NCI-H524 treated with DMSO at 0.1 percent for 48 hours (cell line): ENCODE measurements at regions not wholly inside any gene's neighbourhood (a gene's known extent, or its start where the extent isn't known, plus 50 kb on each side); places are given as distances from the start of the nearest gene placed in this dataset.
A peak's percentile ranks its signal among the peaks of the same experiment; 100 is the strongest.

Experiments
- DNase-seq: peaks from one replicate; lab custom pipeline; 2025; lab: John Stamatoyannopoulos, UW

DNA sequence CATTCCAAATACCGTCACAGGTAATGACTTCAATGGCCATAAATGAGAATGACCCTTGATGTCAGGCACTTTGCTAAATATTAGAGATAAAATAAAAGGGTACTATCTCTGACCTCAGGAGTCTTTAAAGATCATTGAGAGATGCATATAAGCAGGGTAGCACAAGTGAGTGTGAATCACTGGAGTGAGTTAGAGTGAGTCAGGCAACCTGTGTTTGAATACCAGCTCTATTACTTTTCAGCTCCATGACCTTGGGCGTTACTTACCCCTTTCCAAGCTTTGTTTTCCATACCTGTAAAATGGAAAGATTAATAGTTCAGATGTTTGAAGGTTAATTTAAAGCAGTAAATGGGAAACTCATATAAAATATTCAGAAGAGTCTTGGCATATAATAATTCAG is 1058.0 kb upstream of the ADGRL4 start:
- DNase-seq, result no peak

DNA sequence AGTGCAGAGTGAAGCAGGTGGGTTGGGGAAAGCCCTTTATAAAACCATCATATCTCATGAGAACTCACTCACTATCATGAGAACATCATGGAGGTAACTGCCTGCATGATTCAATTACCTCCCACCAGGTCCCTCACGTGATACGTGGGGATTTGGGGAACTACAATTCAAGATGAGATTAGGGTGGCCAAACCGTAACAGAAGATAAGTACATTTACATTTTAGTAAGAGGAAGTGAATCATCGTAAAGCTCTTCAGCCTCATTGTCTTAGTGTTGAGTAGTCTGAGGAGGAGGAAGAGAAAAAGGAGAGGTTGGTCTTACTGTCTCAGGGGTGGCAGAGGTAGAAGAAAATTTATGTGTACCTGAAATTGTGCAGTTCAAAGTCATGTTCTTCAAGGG is 1053.4 kb upstream of the ADGRL4 start:
- no peak for DNase-seq

DNA sequence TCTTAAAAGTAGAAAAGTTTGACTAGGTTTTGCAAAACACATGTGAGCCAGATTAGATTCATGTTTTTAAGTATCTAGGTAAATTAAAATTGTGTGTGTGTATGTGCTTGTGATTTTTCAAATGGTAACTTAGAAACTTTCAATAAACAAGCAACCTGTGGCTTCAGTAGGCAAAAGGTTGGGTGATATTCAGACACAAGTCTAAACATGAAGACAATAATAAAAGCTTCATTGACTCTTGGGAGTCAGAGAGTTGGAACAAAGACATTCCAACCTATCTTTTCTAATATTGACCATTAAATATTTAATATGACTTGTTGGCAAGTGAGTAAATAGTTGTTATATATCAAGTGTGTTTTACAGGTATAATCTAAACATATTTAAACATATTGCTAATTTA is 1049.6 kb upstream of the ADGRL4 start:
- no peak for DNase-seq

DNA sequence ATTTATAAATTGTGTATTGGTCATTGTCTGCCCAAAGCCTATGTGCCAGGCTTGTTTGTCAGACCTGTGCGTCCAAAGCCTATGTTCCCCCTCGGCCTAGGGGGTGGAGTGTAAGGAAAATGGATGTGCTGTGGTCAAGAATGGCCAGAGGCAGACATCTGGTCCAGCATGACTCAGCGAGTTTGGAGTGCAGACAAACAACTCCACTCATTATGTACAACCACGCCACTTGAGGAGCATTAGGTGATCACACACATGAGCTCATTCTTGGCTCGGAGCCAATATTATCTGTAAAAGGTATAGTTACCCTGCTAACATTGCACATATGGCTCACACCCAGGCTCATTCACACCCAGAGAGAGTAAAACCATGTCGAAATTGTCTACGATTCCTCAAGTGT is 1047.6 kb upstream of the ADGRL4 start:
- peak; percentile 92 for DNase-seq

DNA sequence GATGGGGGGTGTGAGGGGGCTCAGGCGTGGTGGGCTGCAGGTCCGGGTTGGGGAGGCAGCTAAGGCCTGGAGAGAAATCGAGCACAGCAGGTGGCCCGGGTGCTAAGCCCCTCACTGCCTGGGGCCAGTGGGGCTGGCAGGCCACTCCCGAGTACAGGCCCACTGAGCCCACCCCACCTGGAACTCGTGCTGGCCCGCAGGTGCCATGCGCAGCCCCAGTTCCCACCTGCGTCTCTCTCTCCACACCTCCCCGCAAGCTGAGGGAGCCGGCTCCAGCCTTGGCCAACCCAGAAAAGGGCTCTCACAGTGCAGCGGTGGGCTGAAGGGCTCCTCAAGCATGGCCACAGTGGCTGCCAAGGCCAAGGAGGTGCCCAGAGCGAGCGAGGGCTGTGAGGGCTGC is 1047.1 kb upstream of the ADGRL4 start:
- no peak for DNase-seq

DNA sequence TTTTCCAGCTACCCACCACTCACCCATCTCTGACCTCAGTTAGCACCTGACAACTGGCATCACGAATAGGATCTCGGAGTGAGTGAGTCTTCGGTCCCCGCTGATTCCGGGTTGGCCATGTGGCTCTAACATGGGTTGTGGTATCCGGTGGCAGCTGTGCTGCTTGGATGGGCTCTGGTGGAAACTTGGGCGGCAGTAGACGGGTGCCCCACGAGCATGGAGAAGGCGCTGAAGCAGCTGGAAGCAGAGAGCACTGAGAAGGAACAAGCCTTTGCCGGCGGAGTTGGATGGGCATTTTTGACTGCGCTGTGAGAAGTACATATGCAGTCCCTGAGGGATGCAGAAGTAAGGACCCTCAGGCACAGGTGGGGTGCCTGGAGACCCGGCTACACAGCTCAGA is 1044.0 kb upstream of the ADGRL4 start:
- no peak for DNase-seq

DNA sequence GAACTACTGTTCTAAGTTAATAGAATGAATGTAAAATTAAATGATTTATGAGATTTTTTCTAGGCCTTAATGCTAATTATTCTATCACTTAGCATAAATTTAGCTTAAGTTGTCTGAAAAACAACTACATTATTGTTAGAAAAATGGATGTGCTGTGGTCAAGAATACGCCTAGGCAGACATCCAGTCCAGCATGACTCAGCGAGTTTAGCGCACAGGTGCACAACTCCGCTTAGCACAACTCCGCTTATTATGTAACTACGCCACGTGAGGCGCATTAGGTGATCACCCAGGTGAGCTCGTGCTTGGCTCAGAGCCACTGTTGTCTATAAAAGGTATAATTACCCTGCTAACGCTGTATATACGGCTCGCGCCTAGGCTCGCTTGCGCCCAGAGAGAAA is 1043.6 kb upstream of the ADGRL4 start:
- DNase-seq, result no peak

DNA sequence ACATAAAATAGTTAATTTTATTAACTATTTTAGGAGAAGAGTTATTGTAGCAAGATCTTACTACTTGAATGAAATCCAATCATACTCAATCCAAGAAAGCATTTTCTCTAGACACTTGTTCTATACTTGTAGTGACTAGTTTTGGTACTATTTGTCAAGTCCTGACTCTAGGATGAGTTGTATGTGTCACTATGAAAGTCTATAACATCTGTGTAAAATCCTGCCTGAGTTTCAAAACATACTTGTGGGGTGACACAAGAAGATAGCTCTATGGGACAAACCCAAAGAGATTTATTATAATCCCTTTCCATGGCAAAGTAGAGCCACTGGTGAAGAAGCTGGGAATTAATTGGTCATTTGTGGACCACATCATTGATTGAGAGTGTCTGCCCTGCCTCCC is 1042.2 kb upstream of the ADGRL4 start:
- DNase-seq, result no peak

DNA sequence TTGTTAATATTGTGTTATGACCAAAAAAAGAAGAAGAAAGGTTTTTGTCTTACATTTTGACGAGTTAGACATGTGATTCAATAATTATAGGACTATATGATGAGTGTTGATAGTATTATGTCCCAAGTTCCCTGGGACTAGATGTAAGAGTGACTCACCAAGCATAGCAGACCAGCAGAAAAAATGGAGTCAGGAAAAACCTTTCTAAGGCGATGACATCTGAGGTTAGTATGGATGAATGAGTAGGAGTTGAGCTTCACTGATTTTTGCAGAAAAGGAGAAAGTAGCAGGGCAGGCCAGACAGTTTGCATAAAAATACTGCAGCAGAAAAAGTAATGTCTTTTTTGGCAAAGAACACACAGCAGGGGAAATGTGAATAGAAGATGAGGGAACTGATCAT is 1041.3 kb upstream of the ADGRL4 start:
- no peak for DNase-seq

DNA sequence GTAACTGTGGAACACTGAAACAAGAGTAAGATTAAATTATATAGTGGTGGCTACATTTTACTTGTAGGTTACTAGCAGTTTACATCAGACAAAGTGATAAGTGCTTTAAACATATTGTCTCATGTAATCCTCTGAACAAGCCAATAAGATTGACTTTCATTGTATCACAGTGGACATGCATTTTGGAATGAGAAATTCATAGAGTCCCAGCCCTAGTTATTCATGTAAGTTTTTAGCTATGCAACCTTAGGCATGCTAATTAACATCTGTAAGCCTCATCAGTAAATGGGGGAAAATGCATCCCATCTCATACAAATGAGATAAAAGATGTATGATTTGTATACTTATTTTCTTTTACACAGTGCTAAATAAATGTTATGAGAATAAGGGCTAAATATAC is 1038.1 kb upstream of the ADGRL4 start:
- DNase-seq, result no peak

DNA sequence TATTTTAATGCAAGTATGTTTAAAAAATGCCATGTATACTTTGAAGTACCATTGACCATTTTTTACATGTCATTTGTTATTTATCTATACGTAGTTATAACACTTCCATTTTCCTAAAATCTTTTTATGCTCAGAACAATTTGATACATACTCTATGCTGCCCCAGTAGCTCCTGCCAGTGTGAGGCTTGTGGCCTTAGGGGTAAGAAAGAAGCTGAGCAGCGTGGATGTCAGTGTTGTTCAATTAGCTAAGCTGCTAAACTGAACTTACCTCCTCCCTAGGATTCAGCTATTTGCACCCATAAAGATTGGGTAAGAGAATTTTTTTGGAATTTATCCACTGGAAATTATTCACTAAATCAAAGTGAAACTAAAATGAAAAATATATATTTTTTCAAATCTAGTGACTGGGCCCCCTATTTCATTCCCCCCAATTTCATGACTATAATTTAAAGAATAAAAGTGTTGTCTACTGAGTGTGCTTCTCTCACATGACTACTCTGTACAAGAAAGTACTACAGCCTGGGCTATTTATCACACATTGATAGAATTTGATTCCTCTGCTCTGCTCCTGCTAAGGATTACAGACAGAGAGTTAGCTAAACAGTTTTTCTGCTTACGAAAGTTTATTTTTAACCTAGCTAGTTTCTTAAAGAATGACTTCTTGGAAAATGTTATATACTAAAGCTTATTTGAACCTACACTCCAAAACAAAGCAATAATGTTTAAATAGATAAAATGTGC is 1030.3 kb upstream of the ADGRL4 start:
- no peak for DNase-seq

DNA sequence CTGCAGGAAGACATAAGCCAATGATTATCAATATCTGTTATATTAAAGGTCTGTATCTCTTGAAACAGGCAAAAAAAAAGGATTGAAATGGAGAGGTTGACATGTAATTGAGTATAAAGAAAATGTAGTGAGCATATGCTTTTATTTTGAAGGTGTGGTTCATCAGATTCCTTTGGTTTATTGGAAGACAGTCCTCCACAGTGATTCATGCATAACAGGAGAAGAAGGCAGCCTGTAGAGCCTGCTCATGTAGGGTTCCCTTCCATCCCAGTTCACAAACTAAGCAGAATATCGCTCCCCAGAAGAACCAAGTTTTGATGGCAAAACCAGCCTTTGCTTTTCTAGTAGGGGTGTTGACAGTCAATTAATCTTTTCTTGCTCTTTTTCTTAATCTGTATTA is 1016.8 kb upstream of the ADGRL4 start:
- DNase-seq, result no peak

DNA sequence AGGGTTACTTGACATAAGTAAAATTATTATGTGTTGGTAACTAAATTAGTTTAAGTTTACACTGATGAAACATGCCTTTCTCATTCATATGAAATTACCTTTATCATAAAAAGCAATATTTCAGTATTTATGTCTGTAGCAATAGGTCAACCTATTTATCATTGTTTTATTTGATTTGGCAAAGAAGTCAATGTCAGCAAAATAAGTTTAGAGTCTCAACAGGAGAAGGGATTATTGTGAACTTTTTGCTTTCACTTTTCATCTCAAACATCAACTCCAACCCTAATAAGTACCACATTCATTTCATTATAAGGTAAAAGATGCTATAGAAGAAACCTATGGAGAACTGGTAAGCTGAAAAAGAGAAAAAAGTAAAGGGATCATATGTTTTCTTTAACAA is 1015.4 kb upstream of the ADGRL4 start:
- DNase-seq, result no peak

DNA sequence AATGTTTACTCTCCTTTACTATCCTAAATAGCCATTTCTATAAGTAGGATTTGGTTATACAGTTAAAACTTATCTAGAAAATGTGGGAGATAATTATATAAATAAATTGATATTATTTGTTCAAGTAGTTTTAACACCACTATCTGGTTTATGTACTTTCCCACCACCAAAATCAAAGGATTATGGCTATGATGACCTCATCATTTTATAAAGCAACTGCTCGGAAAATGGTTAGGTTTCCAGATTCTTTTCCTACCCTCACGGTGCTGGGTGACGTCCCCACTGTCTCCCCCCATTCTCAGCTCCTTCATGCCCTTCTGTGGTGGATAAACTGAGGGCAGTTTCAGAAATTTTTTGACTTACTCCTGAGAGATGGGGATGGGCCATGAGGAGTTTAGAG is 1011.8 kb upstream of the ADGRL4 start:
- DNase-seq, result no peak

DNA sequence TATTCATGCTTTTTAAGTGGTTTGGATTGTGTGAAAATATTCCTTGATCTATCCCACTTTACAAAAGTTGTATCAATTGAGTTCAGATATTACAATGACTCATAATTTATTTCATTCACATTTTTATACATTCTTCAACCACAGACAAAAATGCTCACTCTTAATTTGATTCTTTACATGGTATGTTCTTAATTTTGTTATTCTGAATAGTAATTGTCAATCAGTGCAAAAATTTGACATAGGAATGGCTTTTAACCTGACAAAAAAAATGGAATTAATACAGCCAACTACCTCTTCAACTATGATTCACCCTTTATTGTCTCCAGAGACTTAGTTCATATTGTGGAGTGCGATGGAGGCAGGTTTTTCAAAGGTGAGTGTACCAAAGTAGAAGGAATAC is 1002.4 kb upstream of the ADGRL4 start:
- DNase-seq, result no peak

DNA sequence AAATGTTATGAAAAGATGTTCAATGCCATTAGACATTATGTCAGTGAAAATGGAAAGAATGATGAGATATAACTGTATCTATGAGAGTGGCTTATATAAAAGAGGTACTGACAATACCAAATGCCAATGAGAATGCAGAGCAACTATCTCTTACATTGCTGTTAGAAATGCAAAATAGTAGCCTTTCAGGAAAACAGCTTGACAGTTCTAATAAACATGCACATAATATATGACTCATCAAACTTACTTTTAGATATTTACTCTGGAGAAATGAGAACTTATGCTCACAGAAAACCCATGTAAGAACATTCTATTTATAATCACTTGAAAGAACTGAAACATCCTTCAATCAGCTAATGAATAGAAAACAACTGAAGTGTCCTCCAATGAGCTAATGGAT is 996.7 kb upstream of the ADGRL4 start:
- no peak for DNase-seq

DNA sequence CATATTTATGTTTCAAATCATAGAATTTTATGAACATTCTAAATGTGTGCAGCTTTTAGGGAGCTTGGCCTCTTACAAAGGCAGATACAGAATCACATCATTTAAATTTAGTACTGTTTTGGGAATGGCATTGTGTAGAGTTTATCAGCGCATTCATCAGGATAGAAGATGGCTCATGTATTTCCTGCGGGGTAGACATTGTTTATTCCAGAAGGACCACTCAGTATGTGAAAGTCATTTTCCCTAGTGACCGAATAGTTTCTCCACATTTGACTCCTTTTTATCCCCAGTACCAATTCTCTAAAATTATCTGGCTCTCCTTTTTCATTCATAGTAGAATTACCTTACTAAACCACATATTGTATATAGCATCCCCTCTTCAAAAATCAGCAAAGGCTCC is 981.9 kb upstream of the ADGRL4 start:
- DNase-seq, result no peak

DNA sequence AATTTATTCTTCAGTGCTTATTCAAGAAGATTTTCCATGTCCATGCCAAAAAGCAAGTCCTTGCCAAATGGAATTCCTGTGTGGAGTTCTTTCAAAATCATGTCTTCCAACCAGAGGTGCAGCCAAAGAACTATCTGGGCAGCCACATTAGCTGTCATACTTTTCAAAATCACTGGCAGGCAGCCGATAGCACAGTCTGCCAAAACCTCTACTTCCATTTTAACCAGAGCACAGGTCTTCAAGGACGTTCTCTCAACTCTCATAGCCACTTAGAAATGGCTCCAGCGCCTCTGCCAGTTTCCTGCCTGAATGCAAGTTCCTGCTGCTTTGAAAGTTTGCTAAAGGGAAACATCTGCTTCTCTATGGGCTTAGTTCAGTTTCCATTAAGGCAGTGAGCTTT is 975.7 kb upstream of the ADGRL4 start:
- DNase-seq, result no peak

DNA sequence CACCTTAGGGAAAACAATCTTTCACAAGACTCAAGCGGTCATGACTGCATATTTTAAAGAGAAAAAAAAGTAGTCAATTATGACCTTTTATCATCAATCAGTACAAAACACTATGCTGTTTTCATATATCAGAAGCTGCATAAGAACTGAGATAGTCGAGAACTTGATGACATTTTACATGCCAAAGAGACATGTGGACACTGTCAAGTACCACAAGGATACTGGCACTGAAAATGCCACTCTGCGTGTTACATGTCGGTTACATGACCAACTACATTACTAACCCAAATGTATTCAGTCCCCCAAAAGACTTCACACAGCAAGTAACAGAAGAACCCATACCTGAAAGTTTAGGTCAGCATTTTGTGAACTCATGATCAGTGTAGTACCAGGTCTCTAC is 975.0 kb upstream of the ADGRL4 start:
- no peak for DNase-seq

DNA sequence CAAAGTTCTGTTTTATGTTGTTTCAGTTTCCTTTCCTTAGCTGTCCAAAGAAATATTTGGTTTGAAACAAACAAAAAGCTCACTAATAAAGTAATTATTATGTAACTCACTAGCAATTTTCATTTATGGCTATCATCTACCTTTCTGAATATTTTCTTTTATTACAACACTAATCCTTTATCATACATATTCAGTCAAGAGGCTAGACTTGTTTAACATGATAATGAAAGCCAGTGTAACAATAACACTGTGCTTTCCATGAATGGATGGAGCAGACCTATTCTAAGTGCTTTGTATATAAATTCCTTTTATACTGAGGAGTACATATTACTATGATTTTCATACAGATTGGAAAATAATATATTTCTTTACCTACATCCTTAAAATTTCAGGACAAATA is 972.8 kb upstream of the ADGRL4 start:
- DNase-seq, result no peak

DNA sequence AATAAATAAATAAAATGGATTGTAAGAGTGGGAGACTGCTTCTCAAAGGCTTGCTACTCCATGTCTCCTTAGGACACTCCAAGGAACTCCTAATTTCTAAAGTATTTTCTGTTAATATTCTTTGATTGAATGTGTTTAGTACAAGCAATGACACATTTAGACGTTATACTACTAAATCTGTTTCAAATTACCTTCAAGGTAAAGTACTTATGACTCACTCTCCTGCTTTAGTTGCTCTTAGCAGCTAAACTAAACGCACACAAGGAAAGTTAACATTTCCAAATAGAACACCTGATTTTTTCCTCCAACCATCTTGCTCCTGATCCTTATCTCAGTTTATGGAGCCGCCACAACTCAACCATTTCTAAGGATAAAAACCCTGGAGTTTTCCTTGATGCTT is 969.8 kb upstream of the ADGRL4 start:
- DNase-seq, result no peak

DNA sequence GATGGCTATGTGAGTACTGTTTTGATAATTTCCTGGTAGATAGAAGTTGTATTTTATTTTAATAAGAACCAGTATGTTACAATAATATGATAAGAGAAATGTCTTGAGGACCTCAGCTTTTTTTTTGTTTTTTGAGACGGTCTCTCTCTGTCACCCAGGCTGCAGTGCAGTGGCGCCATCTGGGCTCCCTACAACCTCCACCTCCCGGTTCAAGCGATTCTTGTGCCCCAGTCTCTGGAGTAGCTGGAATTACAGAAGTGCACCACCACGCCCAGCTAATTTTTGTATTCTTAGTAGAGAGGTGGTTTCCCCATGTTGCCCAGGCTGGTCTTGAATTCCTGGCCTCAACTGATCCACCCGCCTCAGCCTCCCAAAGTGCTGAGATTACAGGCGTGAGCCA is 968.1 kb upstream of the ADGRL4 start:
- no peak for DNase-seq

DNA sequence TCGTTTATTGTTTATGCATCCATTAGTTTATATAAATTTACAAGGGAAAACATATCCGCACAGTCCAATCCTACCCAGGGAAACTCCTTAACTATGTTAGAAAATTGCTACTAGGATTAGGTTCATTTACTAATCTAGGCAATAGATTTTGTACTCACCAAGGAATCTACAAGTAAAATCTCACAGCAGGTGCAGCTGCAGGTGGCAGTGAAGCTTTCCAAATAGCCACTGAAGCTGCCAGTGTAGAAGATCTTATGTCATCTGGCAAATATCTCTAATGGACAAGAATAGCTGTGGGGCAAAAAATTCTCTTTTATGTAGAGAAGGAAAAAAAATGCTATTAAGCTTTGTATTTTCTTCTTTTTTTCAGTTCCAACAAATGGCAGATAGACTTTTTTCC is 963.4 kb upstream of the ADGRL4 start:
- DNase-seq, result no peak

DNA sequence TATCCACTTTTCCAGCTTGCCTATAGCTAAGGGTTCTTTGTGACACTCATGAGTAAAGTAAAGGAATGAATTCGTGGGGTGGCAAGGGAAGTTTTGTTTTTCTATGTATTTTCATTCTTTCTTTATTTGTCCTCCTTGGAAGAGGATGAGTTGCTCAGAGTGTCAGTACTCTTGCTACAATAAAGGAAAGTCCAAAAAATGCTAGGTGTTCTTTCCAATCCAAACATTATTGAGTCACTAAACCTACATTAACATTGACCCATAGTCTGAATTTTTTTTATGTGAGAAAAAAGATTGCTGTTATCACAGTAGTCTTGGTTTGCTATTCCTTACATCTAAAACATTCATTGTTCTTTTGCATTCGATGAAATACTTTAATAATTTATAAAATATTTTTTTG is 959.9 kb upstream of the ADGRL4 start:
- no peak for DNase-seq

DNA sequence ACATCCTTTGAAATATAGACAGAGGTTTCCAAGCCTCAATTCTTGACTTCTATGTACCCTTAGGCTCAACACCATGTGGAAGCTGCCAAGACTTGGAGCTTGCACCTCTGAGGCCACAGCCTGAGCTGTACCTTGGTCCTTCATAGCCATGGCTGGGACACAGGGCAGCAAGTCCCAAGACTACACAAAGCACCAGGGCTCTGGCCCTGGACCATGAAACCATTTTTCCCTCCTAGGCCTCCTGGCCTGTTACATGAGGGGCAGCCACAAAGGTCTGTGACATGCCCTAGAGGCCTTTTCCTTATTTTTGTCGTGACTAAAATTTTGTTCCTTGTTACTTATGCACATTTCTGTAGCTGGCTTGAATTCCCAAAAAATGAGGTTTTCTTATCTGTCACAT is 953.1 kb upstream of the ADGRL4 start:
- DNase-seq, result no peak
